Midbrain (tissue), 1 donor: ENCODE measurements at regions not wholly inside any gene's neighbourhood (a gene's known extent, or its start where the extent isn't known, plus 50 kb on each side); places are given as distances from the start of the nearest gene placed in this dataset.
A peak's percentile ranks its signal among the peaks of the same experiment; 100 is the strongest.

ENCODE experiments used
- DNase-seq: peaks from one replicate; lab custom pipeline; 2025; lab: John Stamatoyannopoulos, UW

DNA sequence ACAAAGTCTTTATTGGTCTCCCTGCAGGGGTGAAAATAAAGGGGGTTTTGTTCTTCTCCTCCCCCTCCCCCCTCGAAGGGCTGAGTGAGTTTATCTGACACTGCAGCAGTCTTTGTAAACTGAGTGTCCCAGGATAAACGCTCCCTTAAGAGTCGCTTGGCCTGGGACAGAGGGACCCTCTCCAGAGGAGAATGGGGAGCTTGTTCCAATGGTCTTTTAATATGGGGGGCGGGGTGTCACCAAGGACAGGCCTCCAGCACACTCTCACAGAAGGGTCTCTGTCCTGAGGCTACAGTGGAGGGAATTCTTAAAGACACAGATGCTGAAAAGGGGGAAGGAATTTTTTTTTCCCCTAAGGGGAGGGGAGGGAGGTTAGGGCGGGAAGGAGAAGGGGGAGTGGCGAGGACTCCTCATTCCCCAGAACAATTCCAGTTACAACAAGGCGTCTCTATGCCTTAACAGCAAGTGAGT lies 455.5 kb downstream of the SOX9 start:
- peak; percentile 78 for DNase-seq

DNA sequence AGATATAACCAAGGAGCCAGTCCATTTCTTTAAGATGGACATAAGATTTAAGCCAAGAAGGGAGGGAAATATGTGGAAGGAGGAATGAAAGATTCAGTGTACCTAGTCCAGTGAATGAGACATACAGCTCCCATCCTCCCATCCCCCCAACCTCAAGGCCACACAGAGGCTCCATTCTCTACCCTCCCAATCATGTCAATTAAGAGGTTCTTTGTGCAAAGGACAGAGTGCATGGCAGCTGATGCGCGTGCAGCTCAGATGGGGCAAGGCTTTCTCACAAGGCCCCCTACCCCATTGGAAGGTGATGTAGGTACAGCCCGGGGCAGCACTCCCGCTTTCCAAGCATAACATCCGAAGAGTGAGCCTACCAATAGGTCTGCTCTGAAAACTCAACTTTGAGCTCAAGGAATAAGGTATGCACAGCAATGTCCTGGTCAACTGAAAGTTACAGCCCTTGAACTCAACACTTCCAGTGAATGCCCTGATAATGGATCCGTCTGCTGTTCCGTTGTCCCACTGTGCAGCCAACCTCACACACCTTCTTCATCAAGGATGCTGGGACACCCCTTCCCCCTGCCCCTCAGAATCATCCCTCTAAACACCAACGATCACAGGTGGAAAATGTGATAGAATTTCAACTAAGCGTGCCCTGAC lies 458.1 kb downstream of the SOX9 start:
- no peak for DNase-seq

DNA sequence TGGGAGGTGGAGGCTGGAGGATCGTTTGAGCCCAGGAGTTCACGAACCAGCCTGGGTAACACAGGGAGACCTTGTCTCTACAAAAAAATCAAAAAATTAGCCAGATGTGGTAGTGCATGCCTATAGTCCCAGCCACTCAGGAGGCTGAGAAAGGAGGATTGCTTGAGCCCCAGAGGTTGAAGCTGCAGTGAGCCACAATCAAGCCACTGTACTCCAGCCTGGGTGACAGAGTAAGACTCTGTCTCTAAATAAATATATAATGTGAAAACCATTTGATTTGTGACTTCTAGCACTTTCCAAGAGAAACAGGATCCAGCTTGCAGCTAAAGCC lies 459.1 kb downstream of the SOX9 start:
- DNase-seq, result no peak

DNA sequence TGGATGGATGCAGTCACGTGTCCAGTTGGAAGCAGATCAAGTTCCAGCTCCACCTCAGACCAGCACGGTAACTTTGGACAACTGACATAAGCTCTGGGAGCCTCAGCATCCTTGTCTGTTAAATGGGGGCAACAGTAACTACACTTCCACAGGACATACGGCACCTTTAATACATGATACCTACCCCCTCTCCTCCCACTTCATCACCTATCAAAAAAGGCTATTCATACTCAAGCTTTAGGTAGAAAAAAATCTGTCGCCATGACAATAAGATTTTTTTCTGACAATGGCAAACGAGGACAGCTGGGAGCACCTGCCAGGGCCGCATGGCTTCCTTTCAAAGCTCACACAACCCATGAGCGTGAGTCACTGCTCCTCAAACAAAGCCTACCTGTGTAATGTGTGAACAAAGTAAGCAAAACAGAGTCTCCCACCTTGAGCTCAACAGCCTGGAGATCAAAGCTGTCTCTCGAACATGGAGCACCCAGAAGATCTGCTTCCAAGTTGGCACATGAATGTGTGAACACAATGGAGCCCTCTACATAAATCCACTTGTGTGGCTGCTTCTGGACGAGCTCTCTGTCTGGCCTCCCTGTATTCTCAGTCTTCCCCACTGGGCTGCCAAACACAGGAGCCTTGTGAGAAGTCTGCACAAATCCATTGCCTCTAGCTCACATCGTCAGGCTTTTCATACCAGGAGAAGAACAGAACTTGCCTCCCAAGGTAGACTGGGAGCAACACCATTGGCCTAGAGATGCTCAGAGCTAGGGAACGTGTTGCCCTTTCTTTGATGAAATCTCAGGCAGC lies 459.7 kb downstream of the SOX9 start:
- no peak for DNase-seq

DNA sequence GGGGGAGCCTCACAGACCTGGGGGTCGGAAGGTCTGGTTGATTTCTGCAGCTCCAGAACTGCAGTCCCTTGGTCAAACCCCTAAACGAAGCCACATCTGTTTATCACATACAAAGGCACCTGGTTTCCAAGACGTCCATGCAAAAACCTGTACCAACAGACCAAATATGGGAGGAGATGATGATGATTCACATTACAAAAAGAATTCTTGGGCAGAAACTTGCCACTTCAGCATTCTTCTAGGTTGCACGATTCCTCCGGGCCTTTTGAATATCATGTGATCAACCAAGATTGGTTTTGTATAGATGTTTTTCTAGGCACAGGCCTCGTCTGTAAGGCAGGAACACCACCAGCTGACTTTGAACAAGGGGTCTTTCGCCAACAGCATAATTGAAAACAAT lies 466.3 kb downstream of the SOX9 start:
- no peak for DNase-seq

DNA sequence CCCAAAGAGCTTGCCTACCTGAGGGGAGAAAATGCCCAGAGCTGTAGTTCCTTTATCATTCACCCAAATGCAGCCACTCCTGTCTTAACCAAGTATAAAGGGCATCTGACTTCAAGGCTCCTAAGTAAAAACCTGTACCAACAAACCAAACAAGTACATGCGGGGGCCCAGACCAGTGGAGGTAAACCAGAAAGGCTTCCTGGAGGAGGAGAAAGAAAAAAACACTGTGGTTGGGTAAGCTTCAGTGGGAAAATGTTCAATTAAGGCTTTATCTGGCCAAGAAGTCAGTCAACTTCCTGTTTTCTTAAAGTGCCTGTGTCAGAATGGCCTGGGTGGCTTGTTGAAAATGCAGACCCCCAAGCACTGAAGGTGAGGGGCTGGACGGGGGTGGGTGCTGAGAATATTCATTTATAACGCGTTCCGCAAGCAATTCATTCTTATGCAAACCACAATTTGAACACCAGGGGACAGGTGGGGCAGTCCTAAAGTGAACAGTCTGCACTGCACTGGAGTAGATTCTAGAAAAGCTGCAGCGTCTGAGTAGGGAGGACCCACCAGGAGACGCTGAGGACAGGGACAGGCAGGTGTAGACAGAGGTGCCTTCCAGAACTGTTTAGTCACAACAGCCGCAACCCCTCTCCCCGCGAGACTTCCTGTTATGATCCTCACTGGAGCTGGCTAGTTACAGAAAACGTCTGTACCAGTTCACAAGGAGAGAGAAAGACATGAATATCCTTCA lies 467.1 kb downstream of the SOX9 start:
- DNase-seq, result no peak

DNA sequence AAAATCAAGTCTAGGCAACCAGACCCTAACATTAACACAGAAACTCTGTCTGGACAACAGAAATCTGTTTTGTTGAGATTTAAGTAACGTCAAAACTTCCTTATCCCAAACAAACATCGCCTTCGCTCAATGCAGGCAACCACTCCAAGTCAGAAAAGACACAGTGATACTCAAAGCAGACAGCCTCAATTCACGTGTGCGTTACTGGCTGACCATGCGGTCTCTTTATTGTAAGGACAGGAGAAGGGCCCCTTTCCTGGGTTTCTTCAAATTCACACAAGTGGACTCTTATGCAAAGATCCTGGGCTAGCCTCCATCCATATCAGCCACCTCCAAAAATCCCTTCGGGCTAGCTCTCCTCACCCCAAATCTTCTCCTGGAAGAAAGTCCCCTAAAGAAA lies 467.7 kb downstream of the SOX9 start:
- no peak for DNase-seq

DNA sequence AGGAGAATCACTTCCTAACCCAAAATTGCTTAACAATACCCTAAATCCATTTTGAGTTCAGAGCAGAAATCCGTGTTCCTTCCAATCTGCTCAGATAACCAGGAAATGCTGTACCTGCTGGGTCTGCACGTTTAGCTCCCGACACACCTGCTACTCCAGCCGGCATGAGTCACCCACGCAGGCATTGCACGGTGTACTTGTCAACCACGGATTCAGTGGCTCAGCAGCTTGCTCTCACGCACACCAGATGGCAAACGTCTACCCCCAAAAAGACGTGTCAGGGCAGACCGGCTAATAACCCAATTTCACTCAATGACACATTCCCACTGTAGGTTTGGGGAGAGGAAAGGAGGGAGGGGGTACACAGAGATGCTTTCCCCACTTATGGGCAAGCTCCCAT lies 468.1 kb downstream of the SOX9 start:
- no peak for DNase-seq

DNA sequence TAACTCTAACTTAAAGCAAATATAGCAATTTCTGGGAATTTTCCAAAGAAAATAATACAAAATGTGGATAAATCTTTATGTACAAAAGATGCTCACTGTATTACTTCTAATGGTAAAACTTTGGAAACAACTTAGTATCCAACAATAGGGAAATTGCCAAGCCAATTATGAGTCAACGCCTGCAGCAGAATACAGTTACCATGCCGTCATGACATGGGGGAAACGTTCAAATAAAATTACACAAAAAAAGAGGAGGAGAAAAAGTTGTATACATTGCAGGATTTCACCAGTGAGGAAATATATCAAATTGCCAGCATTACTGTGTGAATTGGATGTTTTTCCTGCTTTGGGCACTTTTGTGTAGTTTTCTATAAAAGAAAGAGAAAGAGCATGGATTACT lies 469.6 kb downstream of the SOX9 start:
- DNase-seq, result no peak

DNA sequence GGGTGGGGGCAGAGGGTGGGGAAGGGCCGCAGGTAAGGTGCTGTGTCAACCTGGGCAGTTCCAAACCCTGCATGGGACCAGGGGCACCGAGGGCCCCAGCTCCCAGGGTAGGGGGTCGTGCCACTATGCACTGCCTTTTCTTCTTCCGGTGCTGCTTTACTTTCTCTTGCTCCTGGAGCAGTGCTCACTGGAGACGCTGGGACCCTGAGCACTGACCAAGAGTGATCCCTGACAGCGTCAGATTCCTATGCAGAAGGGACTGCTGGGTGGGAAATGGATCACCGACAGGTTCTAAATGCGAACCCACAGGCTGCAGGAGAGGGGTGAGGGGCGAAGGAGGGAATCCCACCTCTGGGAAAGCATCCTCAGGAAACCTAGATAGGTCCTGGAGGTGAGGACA lies 470.1 kb downstream of the SOX9 start:
- no peak for DNase-seq

DNA sequence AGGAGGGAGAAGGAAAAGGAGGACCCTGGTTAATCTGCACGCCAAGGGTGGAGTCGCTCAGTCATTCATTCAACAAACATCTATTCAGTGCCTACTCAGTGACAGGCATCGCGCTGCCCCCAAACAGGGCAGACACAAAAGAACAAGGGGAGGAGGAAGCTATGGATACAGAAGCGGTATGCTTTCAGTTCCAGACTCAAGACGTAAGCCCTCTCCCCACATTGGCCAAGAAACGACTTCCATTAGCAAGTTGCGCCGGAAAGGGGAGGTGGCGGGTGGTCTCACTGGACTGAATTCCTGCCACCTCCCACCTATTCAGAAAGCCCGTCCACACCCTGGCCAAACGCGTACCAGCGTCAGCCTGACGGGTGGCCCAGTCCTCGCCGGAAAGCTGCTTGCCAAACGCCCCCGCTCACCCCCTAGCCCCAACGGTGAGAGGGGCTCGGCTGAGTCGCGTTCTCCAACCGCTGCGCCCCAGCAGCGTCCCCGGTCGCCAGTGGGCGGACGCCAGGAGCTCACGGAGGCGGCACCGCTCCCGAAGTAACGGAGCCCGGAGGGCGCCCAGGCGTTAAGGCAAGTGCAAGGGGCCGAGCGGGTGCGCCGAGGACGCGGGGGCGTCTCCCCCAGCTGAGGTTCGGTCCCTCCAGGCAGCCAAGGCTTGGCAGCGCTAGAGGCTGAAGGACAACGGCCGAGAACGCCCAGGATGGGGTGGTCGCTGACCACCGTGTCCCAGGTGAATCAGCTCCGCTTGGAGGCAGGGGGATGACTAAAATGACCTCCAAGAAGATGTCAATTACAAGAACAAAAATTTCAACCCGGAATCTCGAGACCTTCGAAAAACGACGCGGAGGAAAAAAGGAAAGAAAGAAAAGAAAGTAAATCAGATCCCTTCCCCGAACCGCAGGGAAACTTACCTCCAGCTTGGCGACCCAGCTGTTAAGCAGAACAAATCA lies 470.7 kb downstream of the SOX9 start:
- DNase-seq, result no peak

DNA sequence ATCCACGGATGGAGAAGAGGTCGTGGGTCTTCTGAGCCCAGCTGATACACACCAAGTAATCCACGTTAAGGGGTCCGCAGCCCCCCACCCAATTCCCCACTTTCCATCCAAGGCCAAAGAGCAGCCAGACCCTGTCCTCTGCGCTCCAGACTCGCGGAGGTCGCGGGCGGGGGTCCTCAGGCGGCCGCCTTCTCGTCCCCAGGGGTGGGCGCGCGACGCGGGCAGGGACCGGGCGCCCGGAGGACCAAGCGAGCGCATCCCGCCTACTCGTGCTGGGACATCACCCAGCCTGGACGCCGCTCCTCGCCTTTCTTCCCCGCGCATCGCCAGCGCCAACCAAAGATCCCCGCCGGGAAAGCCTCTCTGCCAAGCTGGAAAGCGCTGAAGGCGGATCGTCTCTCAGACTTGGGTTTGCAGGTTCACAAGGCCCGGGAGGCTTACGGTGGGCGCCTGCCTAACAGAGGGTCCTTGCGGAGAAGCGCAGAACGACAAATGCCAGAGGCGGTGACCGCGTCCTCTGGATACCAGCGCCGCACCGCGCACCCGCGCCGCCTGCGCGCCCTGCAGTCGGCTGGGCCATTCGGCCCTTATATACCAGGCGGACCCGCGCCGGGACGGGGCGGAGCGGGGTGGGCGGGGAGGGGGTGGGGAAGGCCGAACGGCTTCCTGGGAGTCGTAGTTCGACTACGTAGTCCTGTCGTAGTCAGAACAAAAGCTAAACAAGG lies 471.6 kb downstream of the SOX9 start:
- DNase-seq, result peak; percentile 87

DNA sequence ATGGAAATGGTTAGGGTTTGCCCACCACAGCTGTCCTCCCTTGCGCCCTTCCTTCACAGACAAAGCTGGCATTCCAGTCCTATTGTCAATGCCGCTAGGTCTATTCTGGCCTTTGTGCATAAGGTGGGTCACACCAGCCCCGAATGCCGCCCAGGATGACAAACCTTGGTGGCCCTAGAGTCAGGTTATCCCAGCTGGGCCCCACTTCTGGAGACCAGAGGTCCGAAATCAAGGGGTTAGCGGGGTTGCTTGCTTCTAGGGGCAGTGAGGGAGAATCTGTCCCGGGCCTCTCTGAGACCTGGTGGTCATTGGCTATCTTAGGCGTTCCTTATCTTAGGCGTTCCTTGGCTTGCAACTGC lies 472.1 kb downstream of the SOX9 start:
- DNase-seq, result no peak

DNA sequence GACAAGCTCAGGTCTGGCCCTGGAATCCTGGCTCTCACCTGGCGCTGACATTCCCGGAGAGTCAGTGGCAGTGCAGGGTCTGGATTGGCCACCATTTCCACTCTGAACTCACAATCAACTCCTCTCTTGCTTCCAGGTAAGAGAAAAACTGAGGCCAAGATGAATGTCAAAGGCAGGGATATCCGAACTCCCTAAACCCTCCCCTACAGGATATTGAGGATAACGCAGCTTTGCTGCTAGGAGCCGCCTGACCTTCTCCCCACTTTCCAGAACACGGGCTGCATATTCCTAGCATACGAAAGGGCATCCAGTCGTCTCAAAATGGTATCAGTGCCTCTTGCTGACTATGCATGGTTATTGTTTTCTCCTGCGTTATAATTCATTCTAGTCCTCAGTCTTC lies 473.4 kb downstream of the SOX9 start:
- no peak for DNase-seq
